HCT116 (cell line): ENCODE measurements at regions not wholly inside any gene's neighbourhood (a gene's known extent, or its start where the extent isn't known, plus 50 kb on each side); places are given as distances from the start of the nearest gene placed in this dataset.

Experiments
- ATAC-seq: fragments of 200-7000 bp; cut with Tn5 transposase; 2 replicates; pipeline ENCODE4 v1.9.1; 2020; ENCODE audit warnings: mild to moderate bottlenecking, moderate library complexity
- BruUV-seq: library from RNA; stranded (reverse); fragments of 400-500 nt; replicated peaks from 2 replicates; lab custom pipeline; 2021; lab: Mats Ljungman, UMichigan
- CTCF ChIA-PET: fragments of 300-600 bp; sonication (Branson Sonifier 250); formaldehyde crosslinking; loops from one replicate; lab custom pipeline; 2021; ENCODE audit warnings: antibody characterized with exemption; lab: Charles Lee
- POLR2A ChIA-PET: fragments of 300-600, 350-600 bp; sonication (Branson Sonifier 250); formaldehyde crosslinking; loops from one replicate; lab custom pipeline; 2021; ENCODE audit warnings: antibody characterized with exemption; lab: Charles Lee
- RAD21 ChIA-PET, 2 experiments: fragments of 300-600 bp; sonication (Branson Sonifier 250); formaldehyde crosslinking; loops; one replicate each; lab custom pipeline; 2023; ENCODE audit warnings: low total read pairs in 2 of 2; ENCODE audit not compliant: uncharacterized antibody in 2 of 2, unreplicated experiment in 2 of 2, low non-redundant PET in 1 of 2; lab: Charles Lee
- DNase-seq: peaks from one replicate; pipeline ENCODE4 v3.0.0-alpha.2; 2010; ENCODE audit warnings: low read depth, low spot score
- H2AFZ ChIP-seq: fragments of 200-600 bp; shearing (Covaris generic), sonication (generic); 2 replicates; pipeline ENCODE4 v1.6.1; 2017; ENCODE audit warnings: low read depth, mixed run types, mixed read lengths, antibody characterized with exemption, low read length; ENCODE audit not compliant: poor library complexity, severe bottlenecking
- H3K27ac ChIP-seq: 2 replicates; pipeline ENCODE4 v1.5.1; 2012; ENCODE audit warnings: low read depth, low read length
- H3K27me3 ChIP-seq: fragments of 200-600 bp; sonication (generic); 2 replicates; pipeline ENCODE4 v1.6.1; 2016; ENCODE audit warnings: mixed run types, low read length, mixed read lengths; ENCODE audit not compliant: insufficient read depth
- H3K36me3 ChIP-seq, 2 experiments: fragments of 200-500 bp in 1 of 2; fragments of 200-600 bp in 1 of 2; sonication (Bioruptor generic) in 1 of 2; sonication (generic) in 1 of 2; 2 replicates each; pipeline versions ENCODE4 v1.5.1 to v1.6.1; 2014 to 2016; ENCODE audit warnings: low read length in 2 of 2, inconsistent platforms in 1 of 2, mixed read lengths in 1 of 2, mixed run types in 1 of 2; ENCODE audit not compliant: insufficient read depth in 2 of 2, control insufficient read depth in 1 of 2
- H3K4me1 ChIP-seq, 2 experiments: fragments of 200-600 bp in 1 of 2; sonication (generic) in 1 of 2; 2 replicates each; pipeline versions ENCODE4 v1.5.1 to v1.6.1; 2012 to 2017; ENCODE audit warnings: low read length in 2 of 2, inconsistent platforms in 1 of 2, mild to moderate bottlenecking in 1 of 2, mixed read lengths in 1 of 2, mixed run types in 1 of 2, moderate library complexity in 1 of 2; ENCODE audit not compliant: insufficient read depth in 2 of 2, control insufficient read depth in 1 of 2
- H3K4me2 ChIP-seq: fragments of 200-600 bp; sonication (generic); 2 replicates; pipeline ENCODE4 v1.6.1; 2017; ENCODE audit warnings: mixed run types, low read length, mixed read lengths
- H3K4me3 ChIP-seq, 2 experiments: fragments of 200-600 bp in 1 of 2; sonication (generic) in 1 of 2; replicated peaks in 1 of 2; 2 replicates each; pipeline ENCODE4 v1.5.1; 2011 to 2016; ENCODE audit warnings: low read length in 2 of 2, control low read depth in 1 of 2, low read depth in 1 of 2, mild to moderate bottlenecking in 1 of 2, mixed read lengths in 1 of 2, mixed run types in 1 of 2
- H3K79me2 ChIP-seq: fragments of 200-600 bp; sonication (generic); 2 replicates; pipeline ENCODE4 v1.6.1; 2017; ENCODE audit warnings: mild to moderate bottlenecking, mixed run types, low read length, moderate library complexity, mixed read lengths; ENCODE audit not compliant: insufficient read depth
- H3K9ac ChIP-seq: fragments of 200-600 bp; sonication (generic); 2 replicates; pipeline ENCODE4 v1.6.1; 2016; ENCODE audit warnings: low read length, mixed read lengths
- H3K9me2 ChIP-seq: fragments of 200-600 bp; sonication (generic), shearing (Covaris generic); 2 replicates; pipeline ENCODE4 v1.6.1; 2017; ENCODE audit warnings: mixed run types, mild to moderate bottlenecking, moderate library complexity; ENCODE audit not compliant: insufficient read depth
- H3K9me3 ChIP-seq, 2 experiments: fragments of 200-500 bp in 1 of 2; fragments of 200-600 bp in 1 of 2; sonication (Bioruptor generic) in 1 of 2; sonication (generic) in 1 of 2; 2 replicates each; pipeline ENCODE4 v1.6.1; 2014 to 2017; ENCODE audit warnings: low read length in 2 of 2, mixed read lengths in 2 of 2, inconsistent platforms in 1 of 2, low read depth in 1 of 2, mild to moderate bottlenecking in 1 of 2, mixed run types in 1 of 2, moderate library complexity in 1 of 2; ENCODE audit not compliant: control insufficient read depth in 1 of 2, insufficient read depth in 1 of 2
- H4K20me1 ChIP-seq: fragments of 200-600 bp; sonication (generic), shearing (Covaris generic); 2 replicates; pipeline ENCODE4 v1.6.1; 2017; ENCODE audit warnings: mixed run types, mild to moderate bottlenecking, moderate library complexity; ENCODE audit not compliant: insufficient read depth
- ATF3 ChIP-seq: IDR thresholded peaks from 2 replicates; pipeline ENCODE4 v1.6.1; 2012
- CBX3 ChIP-seq: IDR thresholded peaks from 2 replicates; pipeline ENCODE4 v1.6.1; 2012; ENCODE audit warnings: low read depth
- CEBPB ChIP-seq: IDR thresholded peaks from 2 replicates; pipeline ENCODE4 v1.6.1; 2012; ENCODE audit warnings: low read depth
- CTCF ChIP-seq, 3 experiments: fragments of 200-600 bp in 1 of 3; sonication (generic) in 1 of 3; IDR thresholded peaks in 2 of 3; conservative IDR thresholded peaks in 1 of 3; 2 replicates each; pipeline ENCODE4 v1.5.1; 2012 to 2017; ENCODE audit warnings: low read depth in 2 of 3, low read length in 2 of 3, antibody characterized with exemption in 1 of 3, borderline replicate concordance in 1 of 3, control low read depth in 1 of 3, mild to moderate bottlenecking in 1 of 3, mixed read lengths in 1 of 3, mixed run types in 1 of 3, moderate library complexity in 1 of 3; ENCODE audit not compliant: insufficient read depth in 1 of 3
- EGR1 ChIP-seq: IDR thresholded peaks from 2 replicates; pipeline ENCODE4 v1.6.1; 2012; ENCODE audit warnings: low read depth
- ELF1 ChIP-seq: IDR thresholded peaks from 2 replicates; pipeline ENCODE4 v1.6.1; 2012; ENCODE audit warnings: low read depth, borderline replicate concordance
- EZH2 ChIP-seq: fragments of 200-600 bp; sonication (generic); IDR thresholded peaks from 2 replicates; pipeline ENCODE4 v1.6.1; 2017; ENCODE audit warnings: antibody characterized with exemption, mixed run types
- JUND ChIP-seq: IDR thresholded peaks from 2 replicates; pipeline ENCODE4 v1.6.1; 2012
- POLR2A ChIP-seq: IDR thresholded peaks from 2 replicates; pipeline ENCODE4 v1.7.0; 2011; ENCODE audit warnings: borderline replicate concordance; ENCODE audit not compliant: insufficient read depth, insufficient read length; ENCODE audit errors: extremely low read depth
- POLR2AphosphoS5 ChIP-seq: IDR thresholded peaks from 2 replicates; pipeline ENCODE4 v1.6.1; 2011; ENCODE audit warnings: mild to moderate bottlenecking, low read depth, low read length, moderate library complexity
- RAD21 ChIP-seq: IDR thresholded peaks from 2 replicates; pipeline ENCODE4 v1.6.1; 2012; ENCODE audit warnings: low read depth, mild to moderate bottlenecking
- YY1 ChIP-seq: IDR thresholded peaks from 2 replicates; pipeline ENCODE4 v1.6.1; 2011; ENCODE audit warnings: low read length, low read depth, moderate library complexity, mild to moderate bottlenecking; ENCODE audit not compliant: insufficient replicate concordance; ENCODE audit errors: extremely low read depth
- ZFX ChIP-seq: fragments of 450-650 bp; IDR thresholded peaks from 2 replicates; pipeline ENCODE4 v1.6.1; 2017
- intact Hi-C: fragments of 100-400 bp; cut with micrococcal nuclease; formaldehyde crosslinking; loops from 2 replicates; pipeline ENCODE4 v1.10.0; 2022

GRCh38 chr13:82654861-82655855 is 1227.1 kb downstream of the SLITRK1 start:
- no peaks in the 10 kb centered on the region for H3K4me1 ChIP-seq
- H3K4me3 ChIP-seq: no peak overlapping the region
- no TSS peak for BruUV-seq
- CTCF ChIA-PET: no interaction called here
- H4K20me1 ChIP-seq: no peaks in the 10 kb centered on the region
- H3K4me2 ChIP-seq: no peak overlapping the region
- RAD21 ChIA-PET: no interaction called here
- no peak overlapping the region for H3K27ac ChIP-seq
- no peak overlapping the region for H2AFZ ChIP-seq
- TF ChIP-seq EZH2 (no peak), ATF3 (no peak), POLR2AphosphoS5 (no peak), RAD21 (no peak), ZFX (no peak), POLR2A (no peak), JUND (no peak)
- TF ChIP-seq, all 23 proteins: peak for 0
- ATAC-seq: no peak
- Histone ChIP-seq H3K9me3 (no peaks in the 10 kb centered on the region), H3K79me2 (no peaks in the 10 kb centered on the region), H3K27me3 (no peaks in the 10 kb centered on the region), H3K9ac (no peak overlapping the region), H3K36me3 (no peaks in the 10 kb centered on the region), H3K9me2 (no peaks in the 10 kb centered on the region)
- no peak for DNase-seq
- intact Hi-C loops: no loop called here
- POLR2A ChIA-PET: no interaction called here

GRCh38 chr13:82654143-82654542 is 1228.1 kb downstream of the SLITRK1 start:
- ATAC-seq: no peak
- TF ChIP-seq POLR2AphosphoS5: no peak
- no peak for TF ChIP-seq YY1
- no peak for TF ChIP-seq ATF3
- no peak for TF ChIP-seq CTCF (IDR thresholded peaks at IDR 0.05 in 2 of 3, conservative IDR thresholded peaks at IDR 0.05 in 1 of 3; ENCODE audit: borderline replicate concordance in 1 of 3, insufficient read depth in 1 of 3, low read depth in 2 of 3, low read length in 2 of 3)
- TF ChIP-seq RAD21: no peak
- no peak for TF ChIP-seq EGR1
- TF ChIP-seq EZH2: no peak
- no peak for TF ChIP-seq CEBPB
- TF ChIP-seq ZFX: no peak
- TF ChIP-seq POLR2A: no peak
- TF ChIP-seq CBX3: no peak
- TF ChIP-seq ELF1: no peak
- no peak for TF ChIP-seq JUND

More at GRCh38 chr13:82654143-82654542, 1228.1 kb downstream of the SLITRK1 start:
- Histone ChIP-seq H3K4me2 (no peak overlapping the region), H3K9me3 (no peaks in the 10 kb centered on the region), H3K4me3 (no peak overlapping the region), H3K4me1 (no peaks in the 10 kb centered on the region), H2AFZ (no peak overlapping the region), H4K20me1 (no peaks in the 10 kb centered on the region), H3K9ac (no peak overlapping the region), H3K36me3 (no peaks in the 10 kb centered on the region), H3K9me2 (no peaks in the 10 kb centered on the region), H3K27ac (no peak overlapping the region), H3K79me2 (no peaks in the 10 kb centered on the region), H3K27me3 (no peaks in the 10 kb centered on the region)
- ChIA-PET POLR2A (no interaction called here), RAD21 (no interaction called here), CTCF (no interaction called here)
- no TSS peak for BruUV-seq
- no peak for DNase-seq
- intact Hi-C loops: no loop called here
